CD4-positive, alpha-beta T cell treated with Interleukin-6 for 4 hours (primary cell): ENCODE measurements at regions not wholly inside any gene's neighbourhood (a gene's known extent, or its start where the extent isn't known, plus 50 kb on each side); places are given as distances from the start of the nearest gene placed in this dataset.
"Not testable (repeated sequence)": the region's sequence is repeated elsewhere in the genome, so short reads cannot be mapped to it uniquely, and the experiment has no call there.

ENCODE experiments used
- DNase-seq: peaks from one replicate; pipeline ENCODE4 v3.0.0-alpha.2; 2020; ENCODE audit warnings: mixed read lengths

DNA sequence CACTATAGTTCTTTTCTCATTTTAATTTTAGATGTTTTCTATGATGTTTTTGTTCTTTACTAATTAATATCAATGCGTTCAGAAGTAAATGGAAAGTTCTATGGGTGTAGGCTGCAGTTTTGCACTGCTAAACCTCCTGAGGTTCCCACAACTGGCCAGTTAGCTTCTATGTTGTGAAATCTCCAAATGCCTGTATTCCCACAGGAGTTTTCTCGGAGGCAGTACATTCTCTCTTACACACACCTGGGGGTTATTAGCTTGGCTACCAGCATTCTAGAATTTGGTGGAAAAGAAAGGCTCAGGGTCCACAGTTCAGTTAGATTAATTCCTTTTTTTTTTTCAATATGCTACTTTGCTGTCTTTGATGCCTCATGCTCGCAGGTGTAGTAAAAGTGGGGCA is 216.9 kb upstream of the NRIP1 start:
- no peak for DNase-seq

DNA sequence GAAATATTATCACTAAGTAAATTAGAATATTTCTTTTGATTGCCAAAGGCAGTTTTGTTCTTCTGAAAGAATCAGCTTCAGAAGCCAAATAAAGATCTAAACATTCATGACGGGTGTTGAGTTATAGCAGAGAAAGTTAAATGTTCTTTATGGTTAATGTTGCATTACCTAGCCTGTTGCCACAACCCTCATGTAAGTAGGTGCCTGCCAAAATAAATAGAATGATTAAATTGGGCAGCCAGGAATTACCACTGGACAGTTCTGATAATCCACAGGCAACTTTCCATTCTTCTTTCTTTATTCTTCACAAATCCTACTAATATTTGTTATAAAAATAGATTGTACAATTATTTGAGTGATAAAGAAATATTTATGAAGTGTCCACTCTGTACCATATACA is 217.9 kb upstream of the NRIP1 start:
- DNase-seq = no peak

DNA sequence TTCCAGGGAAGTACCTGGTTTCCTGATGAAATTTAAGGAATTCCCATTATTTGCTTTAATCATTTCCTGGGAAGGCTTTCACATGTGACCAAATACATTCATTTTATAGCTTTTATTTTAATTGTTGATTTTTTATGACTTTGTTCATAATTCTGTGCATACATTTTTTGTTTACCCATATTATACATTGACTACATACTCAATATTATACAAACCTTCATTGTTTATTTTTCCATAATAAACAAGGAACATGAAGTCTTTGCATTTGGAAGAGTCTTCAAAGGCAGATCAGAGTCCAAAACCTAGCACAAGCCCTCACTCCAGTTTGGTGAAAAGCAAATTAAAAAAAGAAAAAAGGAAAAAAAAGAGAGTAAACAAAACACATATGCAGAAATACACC is 218.3 kb upstream of the NRIP1 start:
- no peak for DNase-seq

DNA sequence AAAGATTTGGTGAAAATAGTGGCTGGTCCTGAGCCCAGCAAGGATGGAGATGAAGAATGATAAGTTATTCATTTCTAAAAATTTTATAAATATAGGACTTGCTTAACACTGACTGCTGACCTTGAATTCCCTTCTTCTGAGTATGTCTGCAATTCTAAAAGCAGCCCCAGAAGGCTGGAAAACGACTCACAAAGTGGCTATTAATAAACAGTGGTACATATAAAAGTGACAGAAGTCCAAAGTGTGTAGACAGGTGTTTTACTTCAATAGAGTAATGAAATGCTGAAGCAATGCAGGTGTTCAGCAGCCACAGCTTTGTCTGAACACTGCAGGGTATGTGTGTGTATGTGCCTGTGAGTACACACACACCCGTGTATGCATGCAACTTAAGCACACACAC is 219.0 kb upstream of the NRIP1 start:
- no peak for DNase-seq

DNA sequence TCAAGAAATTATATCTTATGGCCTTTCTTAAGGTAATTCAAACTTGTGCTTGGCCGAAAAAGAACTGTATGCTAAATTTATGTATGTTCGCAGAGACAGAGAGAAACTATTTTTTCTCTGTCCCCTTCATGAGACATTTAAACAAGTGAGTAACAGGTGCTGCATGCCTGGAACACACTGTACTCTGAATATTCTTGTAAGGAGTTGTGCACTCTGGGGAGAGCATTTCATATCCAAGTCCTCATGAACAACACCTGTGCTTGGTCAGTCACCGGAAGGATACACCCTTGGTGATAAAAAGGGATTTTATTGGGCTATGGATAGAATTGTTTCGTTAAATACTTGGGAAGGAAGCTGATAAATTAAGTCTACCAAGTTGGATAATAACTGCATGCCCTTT is 220.8 kb upstream of the NRIP1 start:
- no peak for DNase-seq

DNA sequence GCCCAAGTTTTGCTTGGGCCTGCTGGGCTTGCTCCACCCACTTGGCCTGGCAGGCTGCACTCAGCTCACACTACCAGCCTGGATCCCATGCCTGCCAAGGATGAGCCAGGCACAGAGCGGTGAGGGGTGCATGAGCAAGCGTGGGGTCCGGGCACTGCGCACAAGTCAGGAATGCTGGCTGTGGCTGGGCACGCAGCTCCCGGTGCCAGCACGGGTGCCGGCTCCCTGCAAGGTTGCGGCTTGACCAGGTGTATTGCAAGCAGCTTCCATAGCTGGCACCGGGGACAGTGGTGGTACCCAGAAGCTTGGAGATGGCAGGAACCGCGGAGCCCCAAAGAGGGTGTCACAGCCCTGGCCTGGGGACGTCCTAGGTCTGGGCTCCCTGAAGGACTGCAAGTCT is 224.4 kb upstream of the NRIP1 start:
- DNase-seq = no peak

DNA sequence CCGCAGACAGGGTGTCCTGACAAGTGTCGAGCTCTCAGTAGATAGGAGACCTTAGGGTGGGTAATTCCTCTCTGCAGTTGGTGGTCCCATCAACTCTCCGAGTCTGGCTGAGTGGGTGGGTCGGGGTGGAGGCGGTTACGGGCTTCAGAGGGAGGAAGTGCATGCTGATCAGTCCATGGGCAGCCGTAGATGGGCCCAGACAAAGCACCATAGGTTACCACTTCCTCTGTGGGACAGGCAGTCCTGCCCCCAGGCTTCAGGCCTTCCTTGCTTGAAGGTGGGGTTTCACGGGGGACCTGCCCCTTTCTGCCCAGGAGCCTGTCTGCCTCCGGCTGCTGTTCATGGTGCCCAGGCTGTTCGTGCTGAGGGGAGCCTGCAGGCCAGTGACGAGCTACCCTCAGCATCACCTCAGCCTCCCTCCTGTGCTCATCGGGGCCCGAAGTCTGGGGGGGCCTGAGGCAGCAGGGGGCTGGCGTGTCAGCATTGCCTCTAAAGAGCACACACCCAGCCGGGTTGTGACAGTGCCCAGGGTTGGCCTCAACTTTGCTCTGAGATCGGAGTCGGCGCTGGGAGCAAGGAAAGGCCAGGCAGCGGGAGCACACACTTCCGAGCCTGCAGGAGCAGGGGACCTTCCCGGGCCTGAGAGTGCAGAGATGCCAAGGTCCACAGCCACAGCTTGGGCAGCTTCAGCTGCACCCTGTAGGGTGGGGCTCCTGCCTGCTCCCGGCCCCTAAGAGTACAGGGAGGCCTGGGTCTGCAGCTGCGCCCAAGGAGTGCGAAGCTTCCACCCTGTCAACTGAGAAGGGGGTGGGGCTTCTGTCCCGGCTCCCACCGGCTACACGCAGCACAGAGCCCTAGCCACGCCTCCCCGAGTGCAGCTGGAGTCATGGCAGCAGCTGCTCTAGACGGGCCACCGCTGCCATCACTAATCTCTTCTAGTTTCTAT is 225.4 kb upstream of the NRIP1 start:
- DNase-seq = no peak

DNA sequence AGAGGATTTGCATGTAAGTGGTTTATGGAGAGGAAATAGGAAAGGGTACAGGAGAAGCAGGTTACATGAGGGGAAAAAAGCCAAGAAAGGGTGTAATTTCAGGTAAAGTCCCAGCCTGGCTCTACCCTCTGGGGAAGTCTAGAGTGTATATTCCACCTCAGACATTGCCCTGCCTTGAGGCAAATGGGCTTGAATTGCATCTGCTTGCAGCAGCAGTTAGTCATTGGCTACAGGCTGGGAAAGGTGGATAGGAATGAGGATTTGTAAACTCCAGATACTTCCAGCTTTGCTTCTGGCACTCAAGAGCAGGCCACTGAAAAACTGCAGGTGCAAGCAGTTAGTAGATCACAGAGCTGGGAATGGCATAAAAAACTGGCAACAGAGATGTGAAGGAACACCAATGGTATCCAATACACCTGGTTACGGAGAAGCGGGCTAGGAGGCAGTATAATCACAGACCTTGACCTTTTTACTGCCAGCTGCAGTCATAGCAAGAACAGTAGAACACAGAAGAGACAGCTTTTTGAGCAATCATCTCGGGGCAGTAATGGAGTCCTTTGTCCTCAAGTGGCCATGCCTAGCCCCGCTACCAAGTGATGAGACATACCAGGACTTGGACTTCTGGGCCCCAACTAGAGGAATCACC is 226.9 kb upstream of the NRIP1 start:
- no peak for DNase-seq

DNA sequence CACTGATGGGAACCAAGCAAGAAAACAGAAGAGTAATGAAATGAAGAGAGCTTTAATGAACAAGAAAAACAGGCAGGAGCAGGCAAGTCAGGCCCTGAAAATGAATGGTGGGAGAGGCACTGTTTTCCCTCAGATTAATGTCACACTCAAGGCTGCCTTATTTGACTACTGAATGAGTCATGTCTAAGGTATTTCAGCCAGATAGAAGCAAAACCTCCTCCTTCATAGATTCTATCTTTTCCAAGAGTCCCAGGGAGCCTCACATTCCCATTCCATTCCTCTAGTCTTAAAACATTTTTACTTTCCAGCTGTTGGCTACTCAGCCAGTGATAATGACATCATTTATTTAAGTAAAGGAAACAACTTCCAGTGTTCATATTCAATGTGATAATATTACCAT is 228.4 kb upstream of the NRIP1 start:
- DNase-seq = no peak

DNA sequence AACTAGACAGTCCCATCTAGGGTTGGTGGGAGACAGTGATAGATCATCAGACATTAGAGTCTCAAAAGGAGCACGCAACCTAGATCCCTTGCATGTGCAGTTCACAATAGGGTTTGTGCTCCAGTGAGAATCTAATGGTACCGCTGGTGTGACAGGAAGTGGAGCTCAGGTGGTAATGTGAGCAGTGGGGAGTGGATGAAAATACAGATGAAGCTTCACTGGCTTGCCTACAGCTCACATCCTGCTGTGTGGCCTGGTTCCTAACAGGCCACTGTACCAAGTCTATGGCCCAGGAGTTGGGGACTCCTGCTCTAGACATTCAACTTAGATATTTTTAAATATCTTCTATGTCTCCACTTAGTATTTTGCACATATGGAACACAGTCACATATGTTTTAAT is 231.1 kb upstream of the NRIP1 start:
- DNase-seq = no peak

DNA sequence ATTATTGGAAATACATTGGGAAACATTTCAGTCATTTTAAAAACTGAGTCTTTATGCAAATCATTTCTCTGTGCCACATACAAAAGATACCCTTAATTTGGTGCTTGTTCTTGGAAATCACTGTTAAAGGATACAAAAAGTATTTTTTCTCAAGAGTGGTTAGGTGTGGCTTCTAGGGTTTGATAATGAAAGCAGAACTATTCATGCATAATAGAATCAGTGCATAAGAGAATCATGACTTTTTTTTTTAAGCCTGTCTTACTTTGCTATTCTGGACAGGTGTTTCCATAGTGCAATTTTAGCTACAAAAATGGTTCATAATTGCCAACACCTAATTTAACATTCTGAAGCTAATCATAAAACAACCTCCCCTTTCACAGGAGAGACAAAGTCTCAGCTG is 233.0 kb upstream of the NRIP1 start:
- DNase-seq = no peak

DNA sequence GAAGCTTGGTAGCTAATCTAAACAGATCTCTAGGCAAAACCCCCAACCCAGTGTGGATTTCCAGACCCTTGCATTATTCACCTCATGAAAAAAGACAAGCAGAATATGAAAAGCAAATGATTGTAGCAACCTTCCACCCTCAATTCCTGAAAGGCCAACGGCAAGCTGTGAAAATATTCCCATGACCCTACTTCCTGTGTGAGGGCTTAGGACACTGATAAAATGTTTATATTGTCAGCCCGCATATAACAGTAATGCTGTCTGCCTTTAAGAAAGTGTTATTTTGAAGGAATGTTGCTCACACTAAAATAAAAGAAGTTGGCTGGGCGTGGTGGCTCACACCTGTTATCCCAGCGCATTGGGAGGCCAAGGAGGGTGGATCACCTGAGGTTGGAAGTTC is 233.5 kb upstream of the NRIP1 start:
- DNase-seq = no peak

DNA sequence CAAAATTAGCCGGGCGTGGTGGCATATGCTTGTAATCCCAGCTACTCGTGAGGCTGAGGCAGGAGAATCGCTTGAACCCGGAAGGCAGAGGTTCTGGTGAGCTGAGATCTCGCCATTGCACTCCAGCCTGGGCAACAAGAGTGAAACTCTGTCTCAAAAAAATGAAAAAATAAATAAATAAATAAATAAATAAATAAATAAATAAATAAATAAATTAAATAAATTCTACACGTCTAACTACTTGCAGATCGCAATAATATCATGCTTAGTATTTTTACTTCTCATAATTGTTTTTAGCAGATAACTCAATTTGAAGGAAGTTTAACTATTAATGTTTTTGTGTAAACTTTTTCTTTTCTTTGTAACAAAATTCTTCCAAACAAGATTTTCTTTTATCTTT is 234.0 kb upstream of the NRIP1 start:
- DNase-seq = not testable (repeated sequence)

DNA sequence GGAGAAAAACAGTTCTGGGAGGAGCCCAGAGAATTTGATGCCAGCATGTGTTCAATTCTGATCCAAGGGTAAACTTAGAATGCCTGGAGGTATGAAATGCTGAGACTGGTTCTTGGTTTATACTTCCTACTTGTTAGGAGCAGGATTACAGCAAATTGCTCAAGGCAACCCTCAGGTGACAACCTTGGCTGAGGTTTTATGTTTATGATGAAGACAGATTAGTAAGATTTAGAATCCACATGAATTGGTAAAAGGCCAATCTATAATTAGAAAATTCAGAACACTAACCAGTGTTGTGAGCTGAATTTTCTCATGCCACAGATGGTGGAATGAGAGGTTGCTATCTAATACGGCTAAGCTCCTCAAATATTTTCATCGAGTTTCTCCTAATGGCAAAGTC is 235.3 kb upstream of the NRIP1 start:
- DNase-seq = no peak

DNA sequence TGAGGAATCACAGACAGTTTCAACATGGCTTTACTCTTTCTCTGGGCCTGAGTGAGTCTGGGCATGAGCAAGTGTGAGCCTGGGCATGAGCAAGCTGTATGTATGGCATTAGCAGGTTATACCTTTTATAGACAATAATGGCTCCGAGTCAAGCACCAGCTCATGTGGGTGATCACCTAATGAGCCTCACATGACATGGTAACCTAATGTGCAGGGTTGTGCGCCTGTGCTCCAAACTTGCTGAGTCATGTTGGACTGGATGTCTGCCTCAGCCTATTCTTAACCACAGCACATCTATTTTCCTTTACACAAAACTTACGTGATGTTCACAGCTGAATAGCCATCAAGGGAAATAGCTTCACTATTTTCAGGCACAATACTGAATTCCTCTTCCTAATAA is 236.2 kb upstream of the NRIP1 start:
- DNase-seq = no peak

DNA sequence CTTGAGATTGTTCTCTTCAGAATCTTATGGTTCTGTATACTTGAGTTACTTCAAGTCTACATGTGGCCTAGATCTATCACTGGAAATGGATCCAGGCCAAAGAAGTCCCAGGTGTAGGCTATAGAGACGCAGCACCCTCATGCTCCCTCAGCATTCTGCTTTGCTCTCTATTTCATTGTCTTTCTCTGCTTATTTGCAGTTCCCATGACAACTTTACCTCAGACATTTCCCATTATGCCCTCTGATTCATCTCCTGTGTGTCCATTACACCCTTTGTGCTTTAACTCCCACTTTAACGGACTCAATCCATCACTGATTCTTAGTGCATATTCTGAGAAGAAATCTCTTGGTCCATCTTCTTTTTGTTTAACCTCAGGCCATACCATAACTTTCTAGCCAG is 236.9 kb upstream of the NRIP1 start:
- DNase-seq = no peak

DNA sequence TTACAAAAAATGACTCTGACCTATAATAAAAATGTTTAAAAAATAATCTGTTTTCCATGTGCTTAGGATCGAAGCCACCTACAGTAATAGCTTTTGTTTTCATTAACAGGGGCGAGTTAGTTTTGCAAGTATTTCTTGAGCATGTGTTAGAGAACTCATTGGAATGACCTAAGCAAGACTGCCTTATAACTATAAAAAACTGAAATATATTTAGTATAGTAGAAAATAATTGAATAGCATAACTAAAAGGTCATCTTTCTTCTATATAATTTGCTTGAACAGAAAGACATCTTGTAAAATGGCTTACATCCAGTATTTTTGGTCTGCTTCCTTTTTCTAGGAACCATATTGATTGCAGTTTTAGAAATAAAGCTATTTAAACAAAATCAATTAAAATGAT is 241.5 kb upstream of the NRIP1 start:
- DNase-seq = no peak

DNA sequence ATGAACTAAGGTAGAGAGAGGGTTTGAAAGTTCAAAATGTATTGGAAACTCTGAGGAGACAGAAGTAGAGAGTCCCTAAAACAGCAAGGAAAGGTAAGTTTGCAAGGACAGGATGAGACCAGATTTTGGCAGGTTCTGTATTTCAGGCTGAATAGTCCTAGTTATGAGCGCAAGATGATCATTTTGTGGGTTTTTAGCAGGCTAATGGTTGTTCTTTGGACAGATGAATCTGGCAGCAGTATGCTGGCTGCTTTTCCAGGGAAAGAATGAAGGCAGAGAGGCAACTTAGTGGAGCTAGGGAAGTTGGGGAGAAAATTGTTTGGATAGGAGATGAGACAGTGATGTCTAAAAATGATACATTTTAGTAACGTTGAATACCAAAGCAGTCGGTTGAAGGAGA is 243.5 kb upstream of the NRIP1 start:
- DNase-seq = no peak

DNA sequence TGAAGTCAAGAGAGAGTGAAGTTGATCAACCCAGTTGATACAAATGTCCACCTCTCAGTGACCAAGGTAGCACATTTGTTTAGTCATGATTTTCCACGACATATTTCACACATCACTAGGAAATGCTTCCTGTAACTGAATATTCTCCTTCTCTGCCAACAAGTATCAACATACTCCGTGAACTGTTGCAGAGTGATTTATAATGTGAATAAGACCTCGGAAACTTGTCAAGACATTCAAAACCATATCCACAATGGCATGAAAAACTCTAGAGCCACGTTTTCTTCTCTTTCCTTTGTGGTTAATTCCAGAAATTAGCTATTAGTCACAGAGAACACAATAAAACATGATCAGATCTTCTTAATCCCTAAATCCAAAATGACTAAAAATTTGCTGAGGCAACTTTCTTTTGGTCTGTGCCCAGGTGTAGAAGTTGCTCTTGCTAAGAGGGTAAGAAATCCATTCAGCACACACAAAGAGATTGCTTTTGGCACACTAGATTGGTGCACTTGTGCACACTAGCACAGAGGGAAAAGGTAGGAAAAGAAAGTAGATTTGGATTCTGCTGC is 244.3 kb upstream of the NRIP1 start:
- no peak for DNase-seq

DNA sequence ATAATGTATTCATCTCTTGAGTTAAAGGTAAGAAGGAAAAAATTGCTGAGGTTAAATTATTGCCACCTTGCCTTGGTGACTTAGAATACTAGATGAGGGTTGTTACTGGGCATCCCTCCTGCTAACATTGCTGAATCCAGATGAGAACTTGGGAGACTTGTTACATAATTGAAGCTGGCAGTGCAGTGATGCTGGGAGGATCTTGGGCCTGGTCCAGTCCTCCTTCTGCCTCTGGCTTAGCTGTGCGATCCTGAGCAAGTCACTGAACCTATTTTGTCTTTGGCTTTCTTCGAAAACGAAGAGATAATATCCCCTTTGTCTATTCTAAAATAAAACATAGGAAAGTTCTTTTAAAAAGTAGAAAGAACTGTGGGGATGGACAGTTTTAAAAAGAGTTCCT is 244.9 kb upstream of the NRIP1 start:
- no peak for DNase-seq

DNA sequence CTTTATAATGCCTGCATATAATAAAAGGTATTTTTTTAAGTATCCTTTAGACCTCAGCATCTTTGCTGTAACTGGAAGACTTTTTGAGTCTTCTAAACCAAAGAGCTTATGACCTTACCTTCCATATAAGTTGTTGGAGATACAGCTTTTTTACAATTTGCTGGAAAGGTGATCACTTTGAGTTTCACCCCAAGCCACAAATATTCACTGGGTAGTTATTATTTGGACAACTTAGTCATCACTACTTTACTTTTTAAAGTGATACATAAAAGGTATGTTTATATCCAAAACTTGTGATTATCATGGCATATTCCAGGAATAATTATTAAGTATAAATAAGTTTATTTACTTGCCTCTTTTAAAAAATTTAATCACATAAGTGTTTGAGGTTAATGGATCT is 246.7 kb upstream of the NRIP1 start:
- no peak for DNase-seq

DNA sequence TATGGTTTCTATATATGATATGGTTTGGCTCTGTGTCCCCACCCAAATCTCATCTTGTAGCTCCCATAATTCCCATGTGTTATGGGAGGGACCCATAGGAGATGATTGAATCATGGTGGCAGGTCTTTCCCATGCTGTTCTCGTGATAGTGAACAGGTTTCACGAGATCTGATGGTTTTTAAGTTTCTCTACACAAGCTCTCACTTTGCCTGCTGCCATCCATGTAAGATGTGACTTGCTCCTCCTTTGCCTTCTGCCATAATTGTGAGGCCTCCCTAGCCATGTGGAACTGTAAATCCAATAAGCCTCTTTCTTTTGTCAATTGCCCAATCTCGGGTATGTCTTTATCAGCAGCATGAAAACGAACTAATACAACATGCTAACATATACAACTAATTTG is 252.2 kb upstream of the NRIP1 start:
- not testable (repeated sequence) for DNase-seq

DNA sequence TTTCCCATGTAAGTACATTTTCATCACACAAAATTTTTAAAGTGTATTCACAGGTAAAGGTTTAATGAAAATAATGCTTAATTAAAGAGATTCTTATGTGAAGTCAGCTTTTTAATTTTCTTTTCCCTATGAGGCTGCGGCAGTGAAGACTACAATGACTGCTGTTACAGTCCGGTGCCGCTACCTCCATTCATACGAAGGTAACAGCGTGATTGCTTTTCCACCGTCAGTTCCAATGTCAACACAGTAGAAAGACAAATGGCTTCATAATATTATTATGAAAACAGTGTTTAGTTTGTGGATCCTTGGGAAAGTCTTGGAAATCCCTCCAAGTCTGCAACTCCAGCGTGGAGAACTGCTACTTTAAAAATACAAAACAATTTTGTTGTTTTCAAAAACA is 254.9 kb upstream of the NRIP1 start:
- DNase-seq = no peak

DNA sequence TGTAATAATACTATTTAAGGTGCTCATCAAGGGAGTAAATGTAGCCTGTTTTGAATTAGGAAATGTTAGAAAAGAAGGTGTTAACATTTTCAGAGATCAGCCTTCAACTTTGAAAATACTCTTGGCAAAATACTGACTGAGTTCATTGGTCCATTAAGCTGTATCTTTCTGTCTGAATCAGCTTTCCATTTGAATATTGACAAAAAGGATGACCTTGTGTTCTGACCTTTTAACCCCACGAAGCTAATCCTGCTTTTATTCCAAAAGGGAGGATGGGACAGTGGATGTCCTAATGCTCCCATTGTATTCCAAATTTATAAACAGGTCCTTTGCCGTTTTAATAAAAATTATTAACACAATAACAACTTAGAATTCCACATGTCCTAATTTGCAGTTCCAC is 259.7 kb upstream of the NRIP1 start:
- DNase-seq = no peak
